CD4-positive, alpha-beta T cell treated with Interleukin-4 for 4 hours (primary cell): ENCODE measurements at regions not wholly inside any gene's neighbourhood (a gene's known extent, or its start where the extent isn't known, plus 50 kb on each side); places are given as distances from the start of the nearest gene placed in this dataset.

ENCODE experiments used
- DNase-seq: peaks from one replicate; pipeline ENCODE4 v3.0.0-alpha.2; 2020

- no peak for DNase-seq
These were observed 422.1 kb upstream of the DSEL start for GRCh38 chr18:67938660-67939059.

- DNase-seq = no peak
These were observed 419.1 kb upstream of the DSEL start for GRCh38 chr18:67935638-67936037.

GRCh38 chr18:67933271-67933670, 416.8 kb upstream of the DSEL start:
- no peak for DNase-seq

GRCh38 chr18:67932271-67932670, 415.8 kb upstream of the DSEL start:
- no peak for DNase-seq

- DNase-seq = no peak
These were observed 410.7 kb upstream of the DSEL start for GRCh38 chr18:67926929-67927864.

GRCh38 chr18:67924656-67925055, 408.1 kb upstream of the DSEL start:
- DNase-seq = no peak

- DNase-seq = no peak
These were observed 402.8 kb upstream of the DSEL start for GRCh38 chr18:67919316-67919715.

GRCh38 chr18:67916097-67916496, 399.6 kb upstream of the DSEL start:
- DNase-seq = no peak

- DNase-seq = no peak
These were observed 396.5 kb upstream of the DSEL start for GRCh38 chr18:67913040-67913439.

GRCh38 chr18:67901573-67901972, 385.1 kb upstream of the DSEL start:
- no peak for DNase-seq

GRCh38 chr18:67896451-67896850, 379.9 kb upstream of the DSEL start:
- no peak for DNase-seq

GRCh38 chr18:67893916-67894315, 377.4 kb upstream of the DSEL start:
- no peak for DNase-seq

- no peak for DNase-seq
These were observed 360.4 kb upstream of the DSEL start for GRCh38 chr18:67876871-67877270.

- DNase-seq = no peak
These were observed 359.4 kb upstream of the DSEL start for GRCh38 chr18:67875944-67876343.

GRCh38 chr18:67875060-67875459, 358.5 kb upstream of the DSEL start:
- DNase-seq = no peak

GRCh38 chr18:67865400-67865799, 348.9 kb upstream of the DSEL start:
- no peak for DNase-seq

- no peak for DNase-seq
These were observed 348.3 kb upstream of the DSEL start for GRCh38 chr18:67864677-67865340.

- no peak for DNase-seq
These were observed 345.5 kb upstream of the DSEL start for GRCh38 chr18:67862069-67862468.

- DNase-seq = no peak
These were observed 337.8 kb upstream of the DSEL start for GRCh38 chr18:67854340-67854739.

GRCh38 chr18:67846422-67847098, 330.0 kb upstream of the DSEL start:
- DNase-seq = no peak

- DNase-seq = no peak
These were observed 328.5 kb upstream of the DSEL start for GRCh38 chr18:67845035-67845434.

GRCh38 chr18:67840379-67840778, 323.9 kb upstream of the DSEL start:
- no peak for DNase-seq

GRCh38 chr18:67818432-67818831, 301.9 kb upstream of the DSEL start:
- DNase-seq = no peak

- DNase-seq = no peak
These were observed 298.8 kb upstream of the DSEL start for GRCh38 chr18:67815280-67815679.
